ENCODE measurements at regions not wholly inside any gene's neighbourhood (a gene's known extent, or its start where the extent isn't known, plus 50 kb on each side); places are given as distances from the start of the nearest gene placed in this dataset.
"Not testable (repeated sequence)": the region's sequence is repeated elsewhere in the genome, so short reads cannot be mapped to it uniquely, and the experiment has no call there.

DNA sequence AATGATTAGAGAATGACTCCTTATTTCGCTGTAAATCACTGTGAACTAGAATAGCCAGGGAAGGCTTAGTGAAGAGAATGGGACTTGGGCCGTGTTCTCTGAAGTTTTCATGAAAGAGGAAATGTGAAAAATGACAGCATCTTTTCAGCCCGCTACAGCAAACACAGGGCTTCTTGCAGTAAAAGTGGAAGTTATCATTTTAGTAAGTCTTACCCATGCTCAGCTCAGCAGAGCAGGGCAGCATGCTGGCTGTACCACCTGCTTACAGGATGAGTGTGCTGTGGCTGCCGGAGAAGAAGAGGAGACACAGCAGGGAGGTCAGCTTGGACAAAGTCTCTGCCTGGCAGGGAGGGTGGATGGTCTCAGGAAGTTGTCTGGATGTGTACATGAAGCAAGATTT is 300.7 kb upstream of the DLGAP1 start:
- no peaks in the 10 kb centered on the region for H3K27me3 ChIP-seq (ENCODE audit: insufficient read depth, low read depth, low read length)
- no peaks in the 10 kb centered on the region for H4K20me1 ChIP-seq (ENCODE audit: insufficient read depth)
- H3K4me2 ChIP-seq (ENCODE audit: low read length) = no peak overlapping the region
- H3K4me3 ChIP-seq (ENCODE audit: low read length) = no peak overlapping the region
- no peaks in the 10 kb centered on the region for H3K36me3 ChIP-seq (ENCODE audit: insufficient read depth, low read length)
- TF ChIP-seq SMC3 (conservative IDR thresholded peaks at IDR 0.05; ENCODE audit: poor library complexity) (no peak), REST (IDR thresholded peaks at IDR 0.05; ENCODE audit: borderline replicate concordance) (no peak), MXI1 (conservative IDR thresholded peaks at IDR 0.05; ENCODE audit: poor library complexity, severe bottlenecking) (no peak), POLR2AphosphoS5 (IDR thresholded peaks at IDR 0.05) (no peak), EZH2 (IDR thresholded peaks at IDR 0.05; ENCODE audit: borderline replicate concordance, insufficient read depth, low read length, poor library complexity, severe bottlenecking) (no peak)
- TF ChIP-seq, protein P1, sequence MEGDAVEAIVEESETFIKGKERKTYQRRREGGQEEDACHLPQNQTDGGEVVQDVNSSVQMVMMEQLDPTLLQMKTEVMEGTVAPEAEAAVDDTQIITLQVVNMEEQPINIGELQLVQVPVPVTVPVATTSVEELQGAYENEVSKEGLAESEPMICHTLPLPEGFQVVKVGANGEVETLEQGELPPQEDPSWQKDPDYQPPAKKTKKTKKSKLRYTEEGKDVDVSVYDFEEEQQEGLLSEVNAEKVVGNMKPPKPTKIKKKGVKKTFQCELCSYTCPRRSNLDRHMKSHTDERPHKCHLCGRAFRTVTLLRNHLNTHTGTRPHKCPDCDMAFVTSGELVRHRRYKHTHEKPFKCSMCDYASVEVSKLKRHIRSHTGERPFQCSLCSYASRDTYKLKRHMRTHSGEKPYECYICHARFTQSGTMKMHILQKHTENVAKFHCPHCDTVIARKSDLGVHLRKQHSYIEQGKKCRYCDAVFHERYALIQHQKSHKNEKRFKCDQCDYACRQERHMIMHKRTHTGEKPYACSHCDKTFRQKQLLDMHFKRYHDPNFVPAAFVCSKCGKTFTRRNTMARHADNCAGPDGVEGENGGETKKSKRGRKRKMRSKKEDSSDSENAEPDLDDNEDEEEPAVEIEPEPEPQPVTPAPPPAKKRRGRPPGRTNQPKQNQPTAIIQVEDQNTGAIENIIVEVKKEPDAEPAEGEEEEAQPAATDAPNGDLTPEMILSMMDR (IDR thresholded peaks at IDR 0.05; ENCODE audit: poor library complexity, severe bottlenecking) = no peak
- no peak overlapping the region for H3K27ac ChIP-seq (ENCODE audit: low read length)
- no peak overlapping the region for H2AFZ ChIP-seq (ENCODE audit: low read depth, low read length)
- no peaks in the 10 kb centered on the region for H3K9me3 ChIP-seq (ENCODE audit: low read length)
- no peak overlapping the region for H3K9ac ChIP-seq (ENCODE audit: low read length)
- H3F3A ChIP-seq (ENCODE audit: insufficient read depth, low read length, poor library complexity, severe bottlenecking) = no peaks in the 10 kb centered on the region
- H3K9me2 ChIP-seq (ENCODE audit: insufficient read depth, low read length) = no peaks in the 10 kb centered on the region
- H3K79me2 ChIP-seq (replicated peaks; ENCODE audit: insufficient read depth, low read length) = no peaks in the 10 kb centered on the region

DNA sequence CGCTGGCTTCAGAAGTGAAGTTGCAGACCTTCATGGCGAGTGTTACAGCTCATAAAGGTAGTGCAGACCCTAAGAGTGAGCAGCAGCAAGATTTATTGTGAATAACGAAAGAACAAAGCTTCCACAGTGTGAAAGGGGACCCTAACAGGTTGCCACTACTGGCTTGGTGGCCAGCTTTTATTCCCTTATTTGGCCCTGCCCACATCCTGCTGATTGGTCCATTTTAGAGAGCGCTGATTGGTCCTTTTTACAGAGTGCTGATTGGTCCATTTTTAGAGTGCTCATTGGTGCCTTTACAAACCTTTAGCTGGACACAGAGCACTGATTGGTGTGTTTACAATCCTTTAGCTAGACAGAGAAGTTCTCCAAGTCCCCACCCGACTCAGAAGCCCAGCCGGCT is 298.0 kb upstream of the DLGAP1 start:
- H3F3A ChIP-seq (ENCODE audit: insufficient read depth, low read length, poor library complexity, severe bottlenecking); H3K27ac ChIP-seq (ENCODE audit: low read length); H3K4me3 ChIP-seq (ENCODE audit: low read length); H3K27me3 ChIP-seq (ENCODE audit: insufficient read depth, low read depth, low read length); H3K4me2 ChIP-seq (ENCODE audit: low read length); H3K36me3 ChIP-seq (ENCODE audit: insufficient read depth, low read length); H4K20me1 ChIP-seq (ENCODE audit: insufficient read depth); H3K79me2 ChIP-seq (replicated peaks; ENCODE audit: insufficient read depth, low read length); H2AFZ ChIP-seq (ENCODE audit: low read depth, low read length); H3K9me2 ChIP-seq (ENCODE audit: insufficient read depth, low read length); H3K9ac ChIP-seq (ENCODE audit: low read length); H3K9me3 ChIP-seq (ENCODE audit: low read length): not testable (repeated sequence)

GRCh38 chr18:4751523-4751922 is 296.4 kb upstream of the DLGAP1 start:
- TF ChIP-seq EP300 (conservative IDR thresholded peaks at IDR 0.05; ENCODE audit: poor library complexity, severe bottlenecking) = no peak
- TF ChIP-seq RAD21 (conservative IDR thresholded peaks at IDR 0.05) = no peak
- TF ChIP-seq REST (IDR thresholded peaks at IDR 0.05; ENCODE audit: borderline replicate concordance) = no peak
- no peak for TF ChIP-seq SMC3 (conservative IDR thresholded peaks at IDR 0.05; ENCODE audit: poor library complexity)
- Histone ChIP-seq H2AFZ (ENCODE audit: low read depth, low read length) (no peak overlapping the region), H3K79me2 (replicated peaks; ENCODE audit: insufficient read depth, low read length) (no peaks in the 10 kb centered on the region), H4K20me1 (ENCODE audit: insufficient read depth) (no peaks in the 10 kb centered on the region), H3K4me3 (ENCODE audit: low read length) (no peak overlapping the region), H3K27me3 (ENCODE audit: insufficient read depth, low read depth, low read length) (no peaks in the 10 kb centered on the region), H3K4me2 (ENCODE audit: low read length) (no peak overlapping the region), H3K36me3 (ENCODE audit: insufficient read depth, low read length) (no peaks in the 10 kb centered on the region), H3K27ac (ENCODE audit: low read length) (no peak overlapping the region), H3K9ac (ENCODE audit: low read length) (no peak overlapping the region), H3K9me3 (ENCODE audit: low read length) (no peaks in the 10 kb centered on the region), H3F3A (ENCODE audit: insufficient read depth, low read length, poor library complexity, severe bottlenecking) (no peaks in the 10 kb centered on the region), H3K9me2 (ENCODE audit: insufficient read depth, low read length) (no peaks in the 10 kb centered on the region)

Measured in neural cell (in vitro differentiated cells).